Hematopoietic multipotent progenitor cell treated with erythropoietin and hydrocortisone succinate and interleukin-3 and kit ligand, for 4 days (in vitro differentiated cells): ENCODE measurements at regions not wholly inside any gene's neighbourhood (a gene's known extent, or its start where the extent isn't known, plus 50 kb on each side); places are given as distances from the start of the nearest gene placed in this dataset.
"Not testable (repeated sequence)": the region's sequence is repeated elsewhere in the genome, so short reads cannot be mapped to it uniquely, and the experiment has no call there.

Experiments
- DNase-seq: peaks from one replicate; pipeline ENCODE4 v3.0.0-alpha.2; 2015

- DNase-seq: no peak
Observed at GRCh38 chr7:52775876-52776275, 259.6 kb upstream of the POM121L12 start.

GRCh38 chr7:52771177-52771576, 264.3 kb upstream of the POM121L12 start:
- no peak for DNase-seq

DNA sequence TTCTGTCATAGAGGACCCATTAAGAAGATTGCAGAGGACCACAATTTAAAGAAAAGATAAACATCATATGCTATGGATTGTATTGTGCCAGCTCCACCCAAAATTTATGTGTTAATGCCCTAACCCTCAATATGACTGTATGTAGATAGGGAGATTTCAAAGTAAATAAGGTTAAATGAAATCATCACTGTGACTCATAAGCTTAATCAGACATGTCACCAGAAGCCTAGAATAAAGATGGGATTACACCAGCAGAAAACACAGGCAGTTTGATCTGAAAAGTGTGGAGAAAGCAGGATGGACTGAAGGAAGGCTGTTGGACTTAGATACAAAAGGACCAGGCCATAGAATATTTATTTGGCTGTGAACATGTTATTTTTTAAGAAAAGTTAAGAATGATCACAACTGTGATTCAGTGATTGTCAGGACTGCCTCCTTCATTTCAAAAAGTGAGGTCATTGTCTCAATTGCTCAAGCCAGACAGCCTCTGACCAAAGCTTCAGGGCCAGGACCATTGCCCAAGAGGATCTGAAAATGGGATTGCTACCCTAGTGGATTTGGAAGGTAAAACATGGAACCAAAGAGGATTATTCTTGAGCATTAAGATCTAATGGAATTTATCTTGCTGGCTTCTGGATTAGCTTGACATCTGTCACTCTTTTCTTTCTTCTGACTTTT, 270.8 kb upstream of the POM121L12 start:
- DNase-seq: no peak

DNA sequence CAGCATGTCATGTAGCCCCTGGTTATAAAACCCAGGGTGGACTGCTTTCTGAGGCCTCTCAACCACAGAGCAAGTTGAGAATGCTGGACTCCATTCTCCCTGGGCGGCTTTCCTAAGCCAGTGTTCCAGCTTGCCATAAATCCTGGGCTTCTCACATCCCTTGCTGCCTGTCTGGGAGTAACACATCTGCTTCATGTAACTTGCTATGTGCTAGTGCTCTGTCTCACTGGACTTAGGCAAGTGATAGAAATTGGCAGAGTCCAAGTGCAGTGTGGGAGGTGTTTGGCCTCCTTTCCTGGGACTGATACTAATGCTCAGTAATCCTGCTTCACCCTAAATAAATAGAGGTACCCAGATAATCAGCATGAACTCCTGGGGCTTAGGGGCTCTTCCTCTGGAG, 277.1 kb upstream of the POM121L12 start:
- no peak for DNase-seq

GRCh38 chr7:52753855-52754254, 281.6 kb upstream of the POM121L12 start:
- no peak for DNase-seq

DNA sequence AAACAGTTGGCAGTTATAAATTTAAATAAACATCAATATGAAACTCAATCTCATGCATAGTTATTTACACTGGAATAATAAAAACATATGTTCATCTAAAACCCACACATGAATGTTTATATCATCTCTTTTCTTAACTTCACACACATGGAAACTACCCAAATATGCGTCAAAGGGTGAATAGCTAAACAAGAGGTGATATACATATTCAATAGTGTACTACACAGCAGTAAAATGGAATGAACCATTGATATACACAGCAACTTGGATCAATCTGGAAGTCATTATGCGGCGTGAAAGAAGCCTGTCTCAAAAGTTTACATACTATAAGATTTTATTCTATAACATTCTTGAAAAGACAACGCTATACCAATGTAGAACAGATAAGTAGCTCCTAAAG, 282.5 kb upstream of the POM121L12 start:
- DNase-seq: no peak

DNA sequence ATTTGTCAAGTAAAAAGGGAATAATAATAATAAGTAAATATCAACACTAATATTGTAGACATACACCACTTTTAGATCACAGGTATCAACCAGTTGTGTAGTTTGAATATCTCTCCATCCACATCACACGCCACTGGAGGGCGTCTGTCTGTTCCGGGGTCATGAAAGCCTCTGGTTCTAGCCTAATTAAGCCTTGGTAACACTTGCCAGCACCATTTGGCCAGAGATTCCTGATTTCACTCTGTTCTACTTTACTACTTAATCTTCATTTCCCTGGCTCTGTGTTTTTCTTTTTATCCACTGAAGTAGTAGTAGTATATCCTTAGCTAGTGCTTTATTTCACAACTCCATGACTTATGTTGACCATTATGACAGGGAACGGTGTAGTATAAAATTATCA, 285.6 kb upstream of the POM121L12 start:
- DNase-seq: no peak

GRCh38 chr7:52747817-52748216, 287.6 kb upstream of the POM121L12 start:
- DNase-seq: no peak

DNA sequence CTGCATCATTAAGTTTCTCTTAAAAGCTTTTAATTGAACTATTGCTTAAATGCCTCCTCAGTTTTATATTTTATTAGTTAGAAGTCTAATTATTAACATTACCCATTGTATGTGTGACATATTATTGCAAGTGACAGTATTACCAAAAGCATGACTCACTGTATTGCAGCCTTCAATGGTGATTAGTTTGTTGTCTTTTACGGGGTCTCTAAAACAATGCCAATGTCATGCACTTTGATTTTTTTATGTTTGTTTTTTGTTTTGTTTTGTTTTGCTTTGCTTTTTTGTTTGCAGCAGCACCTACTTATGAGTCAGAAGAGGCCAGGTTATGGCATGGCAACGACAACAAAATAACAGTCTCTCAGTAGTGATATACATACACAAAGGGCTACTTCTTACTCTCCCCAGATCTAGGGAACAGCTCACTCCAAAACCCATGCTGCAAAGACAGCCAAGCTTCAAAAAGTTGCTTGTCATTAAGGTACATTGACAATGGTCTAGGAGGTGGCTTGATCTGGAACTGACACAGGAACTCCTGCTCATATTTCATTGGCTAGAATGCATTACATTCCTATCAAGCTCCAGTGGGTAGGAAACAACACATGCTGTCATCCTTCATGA, 293.7 kb upstream of the POM121L12 start:
- no peak for DNase-seq

DNA sequence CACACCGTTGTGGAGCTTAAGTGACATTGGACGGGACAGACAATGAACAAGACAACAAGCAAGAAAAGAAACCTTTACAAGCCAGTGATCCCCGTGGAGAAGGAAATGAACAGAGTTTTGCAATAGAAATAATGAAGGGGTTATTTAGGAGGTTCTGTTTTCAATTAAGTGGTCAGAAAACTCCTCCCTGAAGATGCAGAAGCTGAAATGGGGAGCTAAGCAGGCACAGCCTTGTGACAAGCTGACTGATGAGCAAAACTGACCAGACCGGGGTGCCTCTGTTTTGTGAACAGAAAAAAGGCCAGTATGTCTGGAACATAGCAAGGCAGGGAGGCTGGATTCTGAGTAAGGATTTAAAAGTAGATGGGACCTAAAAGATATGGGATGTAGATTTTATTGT, 299.8 kb upstream of the POM121L12 start:
- no peak for DNase-seq

DNA sequence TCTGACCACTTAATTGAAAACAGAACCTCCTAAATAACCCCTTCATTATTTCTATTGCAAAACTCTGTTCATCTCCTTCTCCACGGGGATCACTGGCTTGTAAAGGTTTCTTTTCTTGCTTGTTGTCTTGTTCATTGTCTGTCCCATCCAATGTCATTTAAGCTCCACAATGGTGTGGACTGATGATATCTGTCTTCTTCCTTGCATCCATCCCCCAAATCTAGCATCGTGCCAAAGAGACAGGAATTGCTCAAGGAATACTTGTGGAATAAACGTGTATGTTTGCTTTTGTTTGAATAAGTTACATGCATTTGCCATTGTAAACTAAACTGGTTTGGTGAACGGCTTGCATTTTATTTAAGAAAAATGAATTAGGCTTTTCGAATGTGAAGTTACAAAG, 306.8 kb upstream of the POM121L12 start:
- not testable (repeated sequence) for DNase-seq

- peak; percentile 40 for DNase-seq
Observed at GRCh38 chr7:52727632-52728031, 307.8 kb upstream of the POM121L12 start.

- DNase-seq: no peak
Observed at GRCh38 chr7:52726986-52727385, 308.4 kb upstream of the POM121L12 start.

GRCh38 chr7:52726493-52726892, 308.9 kb upstream of the POM121L12 start:
- no peak for DNase-seq

- DNase-seq: no peak
Observed at GRCh38 chr7:52723606-52724005, 311.8 kb upstream of the POM121L12 start.

DNA sequence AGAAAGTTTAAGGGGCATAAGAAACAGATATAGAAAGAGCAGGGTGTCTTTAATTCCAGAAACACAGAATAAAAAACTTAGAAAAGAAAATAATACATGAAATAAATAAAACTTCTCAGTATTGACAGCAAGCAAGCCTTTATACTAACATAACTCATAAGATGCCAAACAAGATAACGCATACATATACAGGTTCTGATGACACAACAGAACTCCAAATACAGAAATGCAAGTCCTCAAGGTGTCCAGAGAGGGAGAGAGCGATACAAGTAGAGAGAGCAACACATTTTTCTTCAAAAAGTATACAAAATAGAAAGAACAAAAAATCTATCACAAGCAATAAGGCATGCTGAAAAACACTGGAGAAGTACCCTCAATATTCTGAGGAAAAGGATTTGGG, 314.6 kb upstream of the POM121L12 start:
- no peak for DNase-seq

DNA sequence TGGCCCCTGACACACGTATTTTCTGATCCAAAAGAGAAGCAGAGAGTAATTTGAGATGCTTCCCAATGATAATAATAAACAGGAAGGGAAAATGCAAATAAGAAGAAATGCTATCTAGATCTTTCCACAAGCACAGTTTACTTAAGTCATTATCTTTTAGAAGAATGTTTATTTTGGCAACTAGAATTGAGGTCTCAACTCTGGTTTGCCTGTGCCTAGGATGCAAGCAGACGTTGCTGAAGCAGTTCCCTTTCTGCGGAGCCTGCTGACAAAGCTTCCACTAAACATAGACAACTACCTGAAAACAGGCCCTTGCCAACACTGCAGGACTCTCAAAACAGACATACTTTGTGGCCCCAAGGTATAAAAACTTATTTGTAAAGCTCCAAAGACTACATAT, 315.8 kb upstream of the POM121L12 start:
- no peak for DNase-seq

DNA sequence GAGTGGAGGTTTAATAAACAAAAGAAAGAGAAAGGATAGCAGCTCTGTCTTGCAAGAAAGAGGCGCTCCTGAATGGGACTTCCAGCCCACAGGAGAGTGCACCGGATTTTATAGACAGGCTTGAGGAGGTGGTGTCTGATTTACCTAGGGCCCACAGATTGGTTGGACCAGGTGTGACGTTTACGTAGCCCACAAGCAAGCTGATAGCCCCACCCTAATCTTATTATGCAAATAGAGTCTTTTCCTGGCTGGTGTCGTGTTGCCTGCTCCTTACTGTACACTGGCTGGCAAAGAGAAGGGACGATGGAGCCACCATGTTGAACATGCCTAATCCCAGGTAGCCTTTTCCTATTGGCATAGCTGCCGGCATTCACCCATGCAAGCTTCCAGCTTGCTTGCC, 319.7 kb upstream of the POM121L12 start:
- no peak for DNase-seq

- no peak for DNase-seq
Observed at GRCh38 chr7:52712938-52713337, 322.5 kb upstream of the POM121L12 start.

DNA sequence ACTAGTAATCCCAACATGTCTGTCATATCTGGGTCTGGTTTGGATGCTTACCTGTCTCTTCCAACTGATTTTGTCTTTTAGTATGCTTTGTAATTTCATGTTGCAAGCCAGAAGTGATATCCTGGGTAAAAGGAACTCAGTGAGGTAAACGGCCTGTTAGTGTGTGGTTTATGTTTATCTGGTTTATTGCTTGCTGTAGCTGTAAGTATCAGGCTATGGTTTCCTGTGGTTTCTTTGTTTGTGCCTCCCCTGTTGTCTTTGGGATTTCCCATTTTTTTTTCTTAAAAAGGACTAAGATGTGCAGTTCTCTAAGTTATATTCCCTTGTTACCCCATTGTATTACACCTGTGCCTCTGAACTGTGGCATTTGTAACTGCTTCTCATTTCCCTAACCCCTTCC, 323.5 kb upstream of the POM121L12 start:
- no peak for DNase-seq

DNA sequence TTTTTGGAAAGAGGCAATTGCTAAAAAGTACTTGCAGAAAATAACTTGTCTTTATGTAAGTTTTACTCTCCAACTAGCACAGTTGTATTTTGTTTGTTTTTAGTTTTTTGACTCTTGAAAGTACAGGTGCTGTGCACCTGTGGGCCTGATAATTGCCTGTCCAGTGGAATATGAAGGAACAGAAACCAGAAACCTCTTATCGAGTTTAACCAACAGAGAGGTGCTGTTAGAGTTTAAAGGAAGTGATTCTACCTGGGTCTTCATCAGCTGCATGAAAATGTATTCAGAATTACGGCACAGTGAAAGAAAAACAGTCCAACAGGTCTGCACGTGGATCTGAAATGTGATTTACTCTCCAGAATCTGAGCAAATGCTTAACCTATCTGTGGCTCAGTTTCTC, 326.6 kb upstream of the POM121L12 start:
- no peak for DNase-seq

DNA sequence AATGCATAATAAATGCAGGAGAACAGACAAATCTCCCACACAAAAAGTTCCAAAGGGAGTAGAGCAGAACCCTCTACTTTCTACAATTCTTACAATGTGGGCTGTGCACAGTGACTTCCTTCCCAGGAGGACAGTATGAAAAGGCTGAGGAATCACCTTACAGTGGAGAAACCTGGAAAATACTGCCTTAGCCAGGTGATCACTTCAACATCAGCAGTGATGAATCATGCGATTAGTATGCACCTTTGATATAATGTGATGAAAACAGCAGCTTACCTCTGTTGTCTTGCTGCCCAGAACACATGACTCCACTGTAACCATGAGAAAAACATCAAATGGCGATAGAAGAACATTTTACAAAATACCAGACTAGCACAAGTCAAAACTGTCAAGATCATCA, 329.7 kb upstream of the POM121L12 start:
- DNase-seq: no peak

DNA sequence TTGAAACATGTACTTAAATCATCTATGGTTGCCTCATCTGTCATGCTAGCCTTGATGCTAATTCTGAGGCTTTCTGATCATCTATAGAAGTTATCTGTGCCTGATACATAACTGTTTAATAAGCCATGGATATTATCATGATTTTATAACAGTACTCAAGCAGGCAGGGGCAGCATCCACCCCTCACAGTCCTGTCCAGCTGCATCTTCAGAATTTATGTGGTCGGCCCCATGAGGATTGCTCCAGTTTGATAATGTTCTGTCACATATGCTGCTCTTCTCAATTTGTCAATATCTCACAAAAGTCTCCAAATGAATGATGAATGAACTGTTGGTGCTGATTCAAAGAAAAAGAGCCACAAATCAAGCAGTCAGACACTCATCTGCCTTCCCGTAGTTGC, 335.1 kb upstream of the POM121L12 start:
- DNase-seq: no peak

GRCh38 chr7:52695973-52696595, 339.3 kb upstream of the POM121L12 start:
- DNase-seq: no peak

GRCh38 chr7:52691257-52691656, 344.2 kb upstream of the POM121L12 start:
- DNase-seq: no peak
